Activated CD8-positive, alpha-beta T cell treated with anti-CD3 and anti-CD28 coated beads, Interleukin-2, amount 10 ng/mL, durations not matched to agents 7 days and 5 days (primary cell): ENCODE measurements at regions not wholly inside any gene's neighbourhood (a gene's known extent, or its start where the extent isn't known, plus 50 kb on each side); places are given as distances from the start of the nearest gene placed in this dataset.
A peak's percentile ranks its signal among the peaks of the same experiment; 100 is the strongest.
"Not testable (repeated sequence)": the region's sequence is repeated elsewhere in the genome, so short reads cannot be mapped to it uniquely, and the experiment has no call there.

Experiments used
- ATAC-seq: fragments of 150-1000 bp; cut with Tn5 transposase; one replicate; pipeline ENCODE4 v1.10.0; 2021; ENCODE audit warnings: moderate library complexity
- CTCF ChIA-PET: fragments of 350-600 bp; sonication (Branson Sonifier 250); formaldehyde crosslinking; loops from one replicate; lab custom pipeline; 2021; ENCODE audit warnings: antibody characterized with exemption; lab: Charles Lee
- POLR2A ChIA-PET: fragments of 350-600 bp; sonication (Branson Sonifier 250); formaldehyde crosslinking; loops from one replicate; lab custom pipeline; 2021; ENCODE audit warnings: antibody characterized with exemption; lab: Charles Lee
- DNase-seq: peaks from one replicate; pipeline ENCODE4 v3.0.0-alpha.2; 2020
- H3K27ac Mint-ChIP-seq: one replicate; pipeline ENCODE4 v1.8.0; 2021; ENCODE audit warnings: mild to moderate bottlenecking, mixed read lengths
- H3K27me3 Mint-ChIP-seq: one replicate; pipeline ENCODE4 v1.8.0; 2021; ENCODE audit warnings: low read depth, mixed read lengths
- H3K36me3 Mint-ChIP-seq: one replicate; pipeline ENCODE4 v1.8.0; 2021; ENCODE audit warnings: low read depth, mixed read lengths
- H3K4me1 Mint-ChIP-seq: one replicate; pipeline ENCODE4 v1.8.0; 2021; ENCODE audit warnings: low read depth, mixed read lengths
- H3K4me3 Mint-ChIP-seq: one replicate; pipeline ENCODE4 v1.8.0; 2021; ENCODE audit warnings: mild to moderate bottlenecking, mixed read lengths
- H3K9me3 Mint-ChIP-seq: one replicate; pipeline ENCODE4 v1.8.0; 2022; ENCODE audit warnings: mixed read lengths; ENCODE audit not compliant: insufficient read depth

GRCh38 chr1:168402466-168402865, 121.8 kb downstream of the TBX19 start:
- H3K36me3 Mint-ChIP-seq, DNase-seq, H3K9me3 Mint-ChIP-seq, ATAC-seq, H3K27me3 Mint-ChIP-seq, POLR2A ChIA-PET, H3K4me3 Mint-ChIP-seq, H3K27ac Mint-ChIP-seq: not testable (repeated sequence)
- peaks cover 17% of the 10 kb centered on the region for H3K4me1 Mint-ChIP-seq
- CTCF ChIA-PET = interaction anchor here (0.9 to 2.3 kb wide), 2 partner anchors 40 to 59 kb away, joined by 3 to 12 read pairs; no protein-coding TSS in a partner anchor

GRCh38 chr1:168401341-168401740, 120.7 kb downstream of the TBX19 start:
- Mint-ChIP-seq H3K9me3 (peaks cover under 1% of the 10 kb centered on the region), H3K27ac (no peak overlapping the region), H3K27me3 (peaks cover 7% of the 10 kb centered on the region), H3K4me1 (peaks cover 10% of the 10 kb centered on the region), H3K36me3 (peaks cover under 1% of the 10 kb centered on the region), H3K4me3 (no peak overlapping the region)
- ChIA-PET POLR2A (no interaction called here), CTCF (interaction anchor here (2.3 kb wide), 1 partner anchor 58 kb away, joined by 12 read pairs; no protein-coding TSS in a partner anchor)
- DNase-seq = no peak
- ATAC-seq = no peak

- no peak overlapping the region for H3K27ac Mint-ChIP-seq
- peaks cover 8% of the 10 kb centered on the region for H3K27me3 Mint-ChIP-seq
- H3K36me3 Mint-ChIP-seq = no peaks in the 10 kb centered on the region
- POLR2A ChIA-PET = no interaction called here
- ATAC-seq = no peak
- CTCF ChIA-PET = interaction anchor here (1.3 kb wide), 1 partner anchor 11 kb away, joined by 4 read pairs; no protein-coding TSS in a partner anchor
- no peak for DNase-seq
- H3K9me3 Mint-ChIP-seq = no peaks in the 10 kb centered on the region
- peaks cover 10% of the 10 kb centered on the region for H3K4me1 Mint-ChIP-seq
- no peak overlapping the region for H3K4me3 Mint-ChIP-seq
Observed at GRCh38 chr1:168400139-168400538, 119.5 kb downstream of the TBX19 start.

- H3K27ac Mint-ChIP-seq = no peak overlapping the region
- DNase-seq (peak; percentile 3), ATAC-seq (no peak)
- H3K4me3 Mint-ChIP-seq = no peak overlapping the region
- POLR2A ChIA-PET = no interaction called here
- H3K4me1 Mint-ChIP-seq = peaks cover 10% of the 10 kb centered on the region
- H3K27me3 Mint-ChIP-seq = peaks cover 13% of the 10 kb centered on the region
- no peaks in the 10 kb centered on the region for H3K9me3 Mint-ChIP-seq
- no peaks in the 10 kb centered on the region for H3K36me3 Mint-ChIP-seq
- CTCF ChIA-PET = interaction anchor here (1.2 to 2.7 kb wide), 4 partner anchors 9 to 55 kb away, joined by 3 to 16 read pairs (median 5); no protein-coding TSS in a partner anchor
Observed at GRCh38 chr1:168397806-168398205, 117.1 kb downstream of the TBX19 start.

DNA sequence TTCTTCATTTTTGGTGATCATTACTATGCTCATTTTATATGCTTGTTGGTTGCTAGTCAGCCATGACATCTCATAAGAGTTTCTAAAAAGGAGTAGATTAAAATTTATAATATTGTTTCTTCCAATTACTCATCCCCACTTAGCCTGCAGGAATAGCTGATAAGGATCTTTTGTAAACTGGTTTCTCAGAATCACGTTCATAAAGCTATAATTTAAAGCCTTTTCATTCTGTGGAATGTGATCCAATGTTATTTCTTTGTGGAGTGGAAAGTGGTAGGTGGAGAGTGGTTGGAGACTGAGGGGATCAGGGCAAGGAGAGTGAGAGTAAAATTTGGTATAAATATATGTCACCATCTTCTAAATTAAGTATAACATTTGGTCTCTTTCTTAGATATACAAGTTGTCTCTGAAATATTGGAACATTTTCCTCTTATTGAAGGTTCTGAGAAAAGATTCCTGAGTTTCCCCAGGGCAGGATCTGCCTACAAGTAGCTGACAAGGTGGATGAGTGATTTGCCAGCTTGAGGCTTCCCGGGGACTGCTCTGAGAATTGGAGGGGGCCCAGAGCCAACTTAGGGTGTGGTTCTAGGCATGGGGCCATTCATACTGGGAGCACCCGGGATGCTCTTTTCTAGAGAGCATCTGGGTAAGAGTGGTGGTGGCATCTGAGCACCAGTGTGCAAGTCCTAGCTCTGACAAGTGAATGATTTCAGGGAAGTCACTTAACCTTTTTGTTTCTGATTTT, 116.4 kb downstream of the TBX19 start:
- ATAC-seq (no peak), DNase-seq (peak; percentile 14)
- Mint-ChIP-seq H3K4me3 (no peak overlapping the region), H3K27me3 (peaks cover 16% of the 10 kb centered on the region), H3K9me3 (no peaks in the 10 kb centered on the region), H3K27ac (no peak overlapping the region), H3K4me1 (peaks cover 14% of the 10 kb centered on the region), H3K36me3 (no peaks in the 10 kb centered on the region)
- POLR2A ChIA-PET = no interaction called here
- CTCF ChIA-PET = interaction anchor here (1.2 to 2.7 kb wide), 3 partner anchors 8 to 55 kb away, joined by 3 to 16 read pairs (median 5); no protein-coding TSS in a partner anchor

DNA sequence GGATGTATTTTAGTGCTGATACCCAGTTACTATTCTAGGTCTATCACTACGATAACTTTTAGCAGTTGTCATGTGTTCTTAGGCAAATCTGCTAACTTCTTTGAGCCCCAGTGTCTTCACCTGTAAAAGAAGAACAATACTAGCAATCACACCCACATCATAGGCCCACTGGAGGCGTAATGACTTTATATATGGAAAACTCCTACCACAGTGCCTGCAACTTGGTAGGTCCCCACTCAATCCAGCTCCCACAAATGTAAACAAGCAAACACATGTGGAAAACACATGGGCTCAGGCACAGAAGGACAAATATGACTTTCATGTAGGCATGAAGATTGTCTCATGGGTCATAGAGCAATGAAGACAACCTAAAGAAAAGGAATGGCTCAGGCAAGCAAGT, 115.8 kb downstream of the TBX19 start:
- Mint-ChIP-seq H3K4me1 (peaks cover 16% of the 10 kb centered on the region), H3K27ac (no peak overlapping the region), H3K9me3 (no peaks in the 10 kb centered on the region), H3K36me3 (no peaks in the 10 kb centered on the region), H3K4me3 (no peak overlapping the region), H3K27me3 (peaks cover 18% of the 10 kb centered on the region)
- CTCF ChIA-PET = interaction anchor here (1.1 to 1.6 kb wide), 2 partner anchors 8 to 42 kb away, joined by 3 read pairs; no protein-coding TSS in a partner anchor
- DNase-seq (no peak), ATAC-seq (no peak)
- POLR2A ChIA-PET = no interaction called here

DNA sequence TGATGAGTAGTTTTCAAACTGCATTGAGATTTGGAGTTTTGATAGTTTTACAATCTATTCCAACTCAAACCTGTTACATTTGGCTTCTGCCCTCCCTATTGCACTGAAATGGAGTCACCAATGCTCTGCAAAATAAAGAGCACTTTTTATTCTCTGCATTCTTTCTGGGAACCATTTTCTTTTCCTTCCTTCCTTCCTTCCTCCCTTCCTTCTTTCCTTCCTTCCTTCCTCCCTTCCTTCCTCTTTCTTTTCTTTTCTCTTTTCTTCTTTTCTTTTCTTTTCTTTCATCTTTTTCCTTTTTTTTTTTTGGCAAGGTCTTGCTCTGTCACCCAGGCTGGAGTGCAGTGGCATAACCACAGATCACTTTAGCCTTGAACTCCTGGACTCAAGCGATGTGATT, 114.2 kb downstream of the TBX19 start:
- H3K4me1 Mint-ChIP-seq = peaks cover 16% of the 10 kb centered on the region
- DNase-seq (no peak), ATAC-seq (no peak)
- ChIA-PET POLR2A (no interaction called here), CTCF (no interaction called here)
- H3K4me3 Mint-ChIP-seq = no peak overlapping the region
- H3K36me3 Mint-ChIP-seq = no peaks in the 10 kb centered on the region
- no peaks in the 10 kb centered on the region for H3K9me3 Mint-ChIP-seq
- no peak overlapping the region for H3K27ac Mint-ChIP-seq
- peaks cover 16% of the 10 kb centered on the region for H3K27me3 Mint-ChIP-seq

GRCh38 chr1:168392958-168393549, 112.4 kb downstream of the TBX19 start:
- H3K27me3 Mint-ChIP-seq = peaks cover 16% of the 10 kb centered on the region
- ChIA-PET POLR2A (interaction anchor here (0.8 to 1.3 kb wide), 2 partner anchors 16 to 50 kb away, joined by 3 to 6 read pairs; no protein-coding TSS in a partner anchor), CTCF (no interaction called here)
- H3K4me1 Mint-ChIP-seq = peaks cover 7% of the 10 kb centered on the region
- DNase-seq (peak; percentile 15), ATAC-seq (no peak)
- no peaks in the 10 kb centered on the region for H3K9me3 Mint-ChIP-seq
- no peaks in the 10 kb centered on the region for H3K36me3 Mint-ChIP-seq
- no peak overlapping the region for H3K4me3 Mint-ChIP-seq
- no peak overlapping the region for H3K27ac Mint-ChIP-seq

GRCh38 chr1:168391851-168392681, 111.4 kb downstream of the TBX19 start:
- POLR2A ChIA-PET = interaction anchor here (0.6 to 1.3 kb wide), 3 partner anchors 17 to 1218 kb away, joined by 3 to 6 read pairs (median 3); no protein-coding TSS in a partner anchor
- CTCF ChIA-PET = interaction anchor here (1.2 kb wide), 1 partner anchor 26 kb away, joined by 3 read pairs; no protein-coding TSS in a partner anchor
- peaks cover 17% of the 10 kb centered on the region for H3K4me1 Mint-ChIP-seq
- H3K27me3 Mint-ChIP-seq = peaks cover 19% of the 10 kb centered on the region
- H3K36me3 Mint-ChIP-seq = no peaks in the 10 kb centered on the region
- DNase-seq (peak; percentile 12), ATAC-seq (no peak)
- H3K27ac Mint-ChIP-seq = no peak overlapping the region
- no peaks in the 10 kb centered on the region for H3K9me3 Mint-ChIP-seq
- no peak overlapping the region for H3K4me3 Mint-ChIP-seq

DNA sequence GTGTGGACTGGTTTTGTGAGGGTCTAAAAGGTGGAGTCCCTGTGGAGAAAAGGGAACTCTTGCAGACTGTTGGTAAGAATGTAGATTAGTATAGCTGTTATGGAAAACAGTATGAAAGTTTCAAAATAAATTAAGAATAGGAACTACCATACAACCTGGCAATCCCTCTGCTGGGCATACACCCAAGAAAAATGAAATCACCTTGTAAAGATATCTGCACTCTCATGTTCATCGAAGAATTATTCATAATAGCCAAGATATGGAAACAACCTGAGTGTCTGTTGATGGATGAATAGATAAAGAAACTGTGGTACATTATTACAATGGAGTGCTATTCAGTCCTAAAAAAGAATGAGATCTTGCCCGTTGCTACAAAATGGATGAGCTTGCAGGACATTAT, 109.6 kb downstream of the TBX19 start:
- no peak overlapping the region for H3K27ac Mint-ChIP-seq
- H3K4me3 Mint-ChIP-seq = no peak overlapping the region
- ATAC-seq (no peak), DNase-seq (no peak)
- ChIA-PET CTCF (interaction anchor here (1.2 to 3.9 kb wide), 3 partner anchors 9 to 48 kb away, joined by 3 to 24 read pairs (median 4); no protein-coding TSS in a partner anchor), POLR2A (no interaction called here)
- H3K4me1 Mint-ChIP-seq = peaks cover 23% of the 10 kb centered on the region
- no peaks in the 10 kb centered on the region for H3K36me3 Mint-ChIP-seq
- no peaks in the 10 kb centered on the region for H3K9me3 Mint-ChIP-seq
- peaks cover 14% of the 10 kb centered on the region for H3K27me3 Mint-ChIP-seq
